ENCODE measurements at regions not wholly inside any gene's neighbourhood (a gene's known extent, or its start where the extent isn't known, plus 50 kb on each side); places are given as distances from the start of the nearest gene placed in this dataset.

- TF ChIP-seq POLR2A (IDR thresholded peaks at IDR 0.05) (no peak), CTCF (IDR thresholded peaks at IDR 0.05) (no peak)
These were observed 228.1 kb downstream of the PAX1 start for GRCh38 chr20:21933526-21933925.
